Erythroblast (primary cell): ENCODE measurements at regions not wholly inside any gene's neighbourhood (a gene's known extent, or its start where the extent isn't known, plus 50 kb on each side); places are given as distances from the start of the nearest gene placed in this dataset.

Experiments
- GATA1 ChIP-seq: IDR thresholded peaks from 2 replicates; pipeline ENCODE4 v1.6.1; 2011; ENCODE audit warnings: low read depth, mild to moderate bottlenecking, control low read depth, low read length, moderate library complexity
- POLR2A ChIP-seq: IDR thresholded peaks from 2 replicates; pipeline ENCODE4 v1.6.1; 2011; ENCODE audit warnings: mild to moderate bottlenecking, low read length

- no peak for TF ChIP-seq POLR2A
- TF ChIP-seq GATA1 = no peak
Measured at GRCh38 chr21:36532769-36533467, 53.0 kb upstream of the CLDN14 start.
